GM23248 (cell line): ENCODE measurements at regions not wholly inside any gene's neighbourhood (a gene's known extent, or its start where the extent isn't known, plus 50 kb on each side); places are given as distances from the start of the nearest gene placed in this dataset.

Experiments
- EZH2 ChIP-seq: fragments of 200-600 bp; sonication (generic); IDR thresholded peaks from 2 replicates; pipeline ENCODE4 v1.6.1; 2018; ENCODE audit warnings: antibody characterized with exemption, mild to moderate bottlenecking; ENCODE audit not compliant: insufficient read depth, poor library complexity, severe bottlenecking
- EZH2phosphoT487 ChIP-seq: fragments of 200-600 bp; sonication (generic); IDR thresholded peaks from 2 replicates; pipeline ENCODE4 v1.6.1; 2018; ENCODE audit warnings: antibody characterized with exemption, moderate library complexity, mild to moderate bottlenecking, low read depth; ENCODE audit not compliant: insufficient read depth

DNA sequence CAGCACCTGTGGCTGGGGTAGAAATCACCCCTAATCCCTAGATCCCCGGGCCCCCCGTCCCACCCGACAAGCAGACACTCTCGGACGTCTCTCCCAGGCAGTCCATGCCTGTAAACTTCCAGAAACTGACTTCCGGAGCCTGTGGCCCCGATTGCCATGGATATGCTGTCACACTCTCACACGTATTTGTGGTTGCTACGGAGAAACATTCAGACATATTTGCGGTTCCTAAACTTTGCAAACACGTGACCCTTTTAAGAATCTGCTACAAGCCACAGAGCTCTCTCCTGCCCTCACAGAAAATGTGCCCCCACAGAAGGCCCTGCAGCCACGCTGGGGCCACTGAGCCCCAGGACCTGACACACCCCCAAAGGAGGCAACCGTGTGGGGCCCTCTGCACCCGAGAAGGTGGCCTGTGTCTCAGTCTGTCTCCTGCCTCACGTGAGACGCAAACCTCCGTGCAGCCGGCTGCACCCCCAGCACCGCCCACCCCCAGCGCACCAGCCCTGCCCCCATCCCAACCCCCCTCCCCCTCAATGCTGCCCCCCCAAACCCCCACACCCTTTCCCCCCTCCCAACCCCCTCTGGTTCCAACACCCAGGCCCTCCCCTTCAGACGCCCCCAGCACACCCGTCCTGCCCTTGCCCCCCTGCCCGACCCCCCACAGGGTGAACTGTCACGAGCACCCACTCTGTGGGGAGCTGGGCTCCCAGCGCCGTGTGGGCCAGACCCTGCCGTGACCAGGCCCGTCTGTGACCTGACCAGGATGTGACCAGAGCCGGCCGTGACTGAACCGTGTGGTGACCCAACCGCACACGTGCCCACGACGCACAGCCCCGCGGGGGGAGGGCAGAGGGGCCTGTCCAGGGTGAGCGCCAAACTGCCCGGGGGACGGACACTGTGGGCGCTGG lies 66.3 kb upstream of the METRNL start:
- TF ChIP-seq EZH2 (no peak), EZH2phosphoT487 (no peak)
